GM19239 (cell line): ENCODE measurements at regions not wholly inside any gene's neighbourhood (a gene's known extent, or its start where the extent isn't known, plus 50 kb on each side); places are given as distances from the start of the nearest gene placed in this dataset.
"Not testable (repeated sequence)": the region's sequence is repeated elsewhere in the genome, so short reads cannot be mapped to it uniquely, and the experiment has no call there.

ENCODE experiments used
- DNase-seq: peaks from one replicate; pipeline ENCODE4 v3.0.0; 2011; ENCODE audit warnings: low spot score; ENCODE audit not compliant: insufficient read length
- FAIRE-seq: peaks from 2 replicates; lab custom pipeline; 2011; peaks lifted over from hg19 to GRCh38; lab: Jason Lieb, UNC

DNA sequence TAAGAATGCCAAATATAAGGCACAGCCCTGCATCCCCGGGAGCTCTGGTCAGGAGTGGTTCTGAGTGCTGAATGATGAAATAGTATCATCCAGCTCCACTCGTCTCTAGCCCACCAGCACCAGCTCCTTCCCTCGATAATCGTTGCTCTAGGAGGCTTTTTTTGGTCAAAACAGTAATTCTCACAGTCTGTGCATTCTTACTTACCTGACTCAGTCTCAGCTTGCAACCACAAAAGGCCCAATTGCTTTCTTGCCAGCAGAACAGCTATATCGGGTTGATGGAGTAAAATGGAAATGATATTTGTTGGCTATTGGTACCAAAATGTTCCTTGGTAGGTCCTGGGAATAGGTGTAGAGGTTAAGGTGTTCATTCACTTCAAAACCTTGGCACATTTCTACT, 94.8 kb downstream of the BMP4 start:
- no peak for FAIRE-seq
- DNase-seq: no peak

DNA sequence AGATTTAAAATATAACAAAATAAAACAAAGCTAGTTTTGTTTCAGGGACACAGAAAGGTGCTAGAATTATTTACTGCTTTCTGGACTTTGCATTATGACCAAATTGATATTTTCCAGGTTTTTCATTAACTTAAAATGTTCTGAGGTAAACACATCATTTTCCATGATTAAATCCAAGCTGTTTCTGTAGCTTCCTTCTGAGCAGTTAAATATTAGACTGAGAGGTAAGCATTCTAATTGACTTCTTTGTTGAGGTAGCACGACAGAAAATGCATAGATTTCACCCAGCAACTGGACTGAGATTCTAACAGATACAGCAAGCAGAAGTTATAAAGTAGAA, 98.3 kb downstream of the BMP4 start:
- no peak for DNase-seq
- FAIRE-seq: no peak

DNA sequence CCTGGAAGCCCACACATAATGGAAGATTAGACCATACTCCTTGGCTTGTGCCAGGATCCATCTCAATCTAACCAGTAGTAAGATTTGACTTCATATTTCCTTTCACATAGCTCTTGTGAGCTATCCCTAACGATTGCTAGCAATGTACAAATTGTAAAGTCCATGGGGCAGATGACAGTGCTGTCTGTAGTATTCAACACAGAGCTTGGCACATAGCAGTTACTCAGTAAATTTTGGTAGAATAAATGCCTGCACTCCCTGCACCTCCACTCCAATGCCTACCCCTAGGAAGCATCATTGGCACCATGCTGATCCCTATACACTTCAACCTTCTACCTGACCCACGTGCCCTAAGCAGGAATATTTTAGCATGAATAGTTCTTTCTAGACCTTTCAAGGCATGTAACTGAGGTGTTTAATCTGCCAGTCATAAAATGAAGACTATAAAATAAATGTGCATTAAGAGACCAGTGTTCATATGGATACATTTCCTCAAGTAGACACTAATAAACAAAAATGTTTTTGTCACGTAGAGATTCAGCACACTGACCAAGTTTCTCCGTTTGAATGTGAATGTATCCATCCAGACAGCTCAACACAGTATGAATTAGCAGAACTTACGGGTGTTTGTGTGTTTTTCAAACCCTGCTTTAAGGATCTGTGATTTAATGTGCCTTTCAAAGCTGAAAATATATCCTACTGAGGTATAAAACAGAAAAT, 98.8 kb downstream of the BMP4 start:
- DNase-seq (no peak), FAIRE-seq (no peak)

DNA sequence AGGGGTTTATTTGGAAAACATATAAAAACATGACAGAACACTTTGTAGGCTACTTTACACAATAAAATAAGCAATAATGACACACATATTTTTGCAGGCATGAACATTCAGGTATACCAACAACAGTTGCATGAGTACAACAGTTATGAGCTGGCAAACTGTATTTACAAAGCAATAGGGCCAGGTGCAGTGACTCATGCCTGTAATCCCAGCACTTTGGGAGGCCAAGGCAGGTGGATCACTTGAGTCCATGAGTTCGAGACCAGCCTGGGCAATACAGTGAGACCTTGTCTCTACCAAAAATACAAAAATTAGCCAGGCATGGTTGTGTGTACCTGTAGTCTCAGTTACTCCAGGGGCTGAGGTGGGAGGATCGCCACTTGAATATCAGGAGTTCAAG, 101.1 kb downstream of the BMP4 start:
- FAIRE-seq (no peak), DNase-seq (no peak)

DNA sequence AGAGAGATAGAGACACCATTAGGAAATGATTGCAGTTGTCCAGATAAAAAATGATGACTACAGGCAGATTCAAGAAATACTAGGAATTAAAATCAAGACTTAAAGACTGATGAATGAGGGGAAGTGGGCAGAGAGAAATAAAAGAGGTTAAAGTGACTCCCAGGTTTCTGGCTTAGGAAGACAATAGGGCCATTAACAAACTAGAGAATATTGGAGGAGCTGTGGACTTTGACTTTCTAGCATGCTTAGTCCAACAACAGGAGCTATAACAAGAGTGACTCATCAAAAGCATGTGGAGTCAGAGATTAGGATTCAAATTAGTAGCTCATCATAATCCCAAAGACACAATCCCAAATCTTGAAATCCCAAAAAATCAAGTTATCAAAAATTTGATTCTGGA, 101.5 kb downstream of the BMP4 start:
- no peak for DNase-seq
- FAIRE-seq: no peak

DNA sequence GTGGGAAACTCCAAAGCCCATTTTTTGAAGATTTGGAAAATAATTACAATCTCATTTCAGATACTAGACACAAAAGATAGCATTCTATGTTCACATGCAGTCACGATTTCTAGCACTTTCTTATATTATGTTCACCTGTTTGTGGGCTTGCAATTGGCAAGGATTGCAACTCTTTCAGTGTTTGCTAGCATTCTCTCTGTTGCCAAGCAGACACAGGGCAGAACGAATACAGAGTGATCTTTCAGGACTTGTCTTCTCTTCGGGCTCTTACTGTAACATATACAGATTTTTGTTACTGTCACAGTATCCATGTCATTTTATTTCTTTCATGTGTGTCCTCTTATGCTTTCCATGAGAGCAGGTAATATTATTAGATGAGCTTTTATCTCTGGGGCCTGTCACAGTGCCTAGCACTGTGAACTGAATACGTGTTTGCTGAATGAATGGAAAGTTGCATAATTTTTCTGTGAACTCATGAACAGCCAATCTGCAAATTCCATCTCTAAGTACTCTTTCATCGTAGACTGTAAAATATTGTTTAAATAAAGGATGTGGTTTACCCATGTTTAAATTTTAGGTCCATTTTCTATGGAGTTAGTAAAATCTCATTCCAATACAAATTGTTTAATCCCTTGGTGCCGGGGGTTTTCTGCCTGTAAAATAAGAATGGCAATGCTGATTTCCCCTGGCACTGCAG, 105.1 kb downstream of the BMP4 start:
- no peak for FAIRE-seq
- DNase-seq: no peak

DNA sequence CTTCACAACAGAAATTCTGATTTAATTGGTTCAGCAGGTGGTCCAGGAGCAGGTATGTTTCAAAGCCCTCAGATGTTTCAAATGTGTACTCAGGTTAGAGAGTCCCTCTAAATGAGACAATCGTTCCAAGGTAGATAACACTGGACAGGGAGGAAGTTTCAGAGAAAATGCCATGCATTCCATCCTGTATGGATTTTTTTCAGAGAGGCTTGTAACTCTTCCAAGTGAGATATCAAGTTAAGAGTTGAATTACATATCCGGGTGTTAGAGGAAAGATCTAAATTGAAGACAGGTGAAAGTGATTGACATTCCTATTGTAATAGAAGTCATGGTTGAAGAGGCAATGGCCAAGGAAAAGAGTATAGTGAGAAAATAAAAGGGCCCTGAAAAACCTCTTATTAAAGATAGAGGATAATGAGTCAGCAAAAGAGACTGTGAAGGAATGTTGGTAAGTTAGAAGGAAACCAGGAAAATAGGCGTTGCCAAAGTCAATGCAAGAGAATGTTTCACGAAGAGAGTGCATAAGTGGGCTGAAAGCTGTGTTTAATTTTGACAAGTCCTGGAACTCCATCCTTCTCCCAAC, 105.8 kb downstream of the BMP4 start:
- DNase-seq (no peak), FAIRE-seq (no peak)

DNA sequence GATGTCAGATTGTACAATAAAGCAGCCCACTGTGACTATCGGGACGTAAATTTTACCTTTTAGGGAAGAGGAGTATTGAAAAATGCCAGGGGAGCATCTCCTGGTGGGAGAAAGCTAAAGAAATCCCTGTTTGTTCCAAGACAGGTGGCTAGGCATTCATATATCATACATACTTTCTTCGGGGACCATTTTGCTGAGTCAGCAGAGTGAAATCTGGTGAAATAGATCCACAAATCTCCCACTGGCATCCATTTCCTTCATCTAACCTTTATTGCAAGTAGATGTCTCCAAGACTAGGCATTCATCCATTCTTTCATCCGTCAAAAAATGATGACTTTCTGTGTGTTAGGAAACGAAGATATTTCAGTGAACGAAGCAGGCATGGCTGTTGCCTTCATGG, 107.1 kb downstream of the BMP4 start:
- DNase-seq: no peak
- no peak for FAIRE-seq

DNA sequence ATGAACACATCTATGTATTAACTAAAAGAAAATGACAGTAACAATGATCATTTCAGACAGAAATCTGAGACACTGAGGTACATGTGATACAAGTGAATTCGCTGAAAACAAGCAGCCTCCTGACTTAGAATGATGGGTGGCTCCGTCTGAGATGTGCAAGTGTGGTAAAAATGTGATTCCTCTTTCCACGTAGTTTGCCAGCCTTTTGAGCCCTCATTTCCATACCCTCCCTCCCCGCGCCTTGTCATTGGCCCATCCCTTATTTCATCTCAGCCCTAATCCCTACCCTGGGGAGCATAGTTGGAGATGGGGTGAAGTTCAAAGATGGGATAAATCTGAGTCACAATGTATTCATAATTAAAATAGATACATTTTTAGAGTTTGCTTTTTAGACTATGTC, 107.8 kb downstream of the BMP4 start:
- DNase-seq (no peak), FAIRE-seq (no peak)

DNA sequence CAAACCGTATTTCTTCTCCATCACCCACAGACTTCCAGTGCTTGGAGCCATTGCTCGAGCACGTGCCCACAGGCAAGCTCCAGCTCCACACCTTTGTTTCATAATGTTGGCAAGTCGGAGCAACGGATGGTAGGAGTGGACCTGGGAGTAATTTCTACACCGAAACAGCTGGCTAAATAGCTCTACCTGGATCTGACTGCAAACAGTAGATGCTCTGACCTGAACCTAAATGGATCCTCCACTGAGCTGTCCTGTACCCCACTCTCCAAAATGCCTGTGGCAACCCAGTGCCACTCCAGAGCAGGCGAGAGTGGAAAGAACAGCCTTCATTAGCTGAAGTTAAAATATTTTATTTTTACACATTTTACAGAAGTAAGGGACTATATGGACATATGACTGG, 108.7 kb downstream of the BMP4 start:
- no peak for FAIRE-seq
- no peak for DNase-seq

DNA sequence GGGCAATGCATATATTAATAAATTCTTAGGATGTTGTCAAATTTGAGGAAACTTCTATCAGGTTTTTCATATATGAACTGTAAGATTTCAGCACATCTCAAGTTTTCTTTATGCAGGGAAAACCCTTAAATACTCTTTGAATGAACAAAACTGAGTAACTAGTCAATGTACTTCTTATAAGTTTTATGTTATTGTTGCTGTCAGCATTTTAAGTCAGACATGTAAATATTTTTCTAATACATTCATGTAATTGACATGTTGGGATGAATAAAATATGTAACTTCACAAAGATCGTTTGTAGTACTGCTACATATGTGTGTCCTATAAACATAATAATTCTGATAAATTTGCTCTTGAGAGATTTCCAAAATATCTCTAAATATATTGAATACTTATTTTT, 109.6 kb downstream of the BMP4 start:
- FAIRE-seq (no peak), DNase-seq (no peak)

DNA sequence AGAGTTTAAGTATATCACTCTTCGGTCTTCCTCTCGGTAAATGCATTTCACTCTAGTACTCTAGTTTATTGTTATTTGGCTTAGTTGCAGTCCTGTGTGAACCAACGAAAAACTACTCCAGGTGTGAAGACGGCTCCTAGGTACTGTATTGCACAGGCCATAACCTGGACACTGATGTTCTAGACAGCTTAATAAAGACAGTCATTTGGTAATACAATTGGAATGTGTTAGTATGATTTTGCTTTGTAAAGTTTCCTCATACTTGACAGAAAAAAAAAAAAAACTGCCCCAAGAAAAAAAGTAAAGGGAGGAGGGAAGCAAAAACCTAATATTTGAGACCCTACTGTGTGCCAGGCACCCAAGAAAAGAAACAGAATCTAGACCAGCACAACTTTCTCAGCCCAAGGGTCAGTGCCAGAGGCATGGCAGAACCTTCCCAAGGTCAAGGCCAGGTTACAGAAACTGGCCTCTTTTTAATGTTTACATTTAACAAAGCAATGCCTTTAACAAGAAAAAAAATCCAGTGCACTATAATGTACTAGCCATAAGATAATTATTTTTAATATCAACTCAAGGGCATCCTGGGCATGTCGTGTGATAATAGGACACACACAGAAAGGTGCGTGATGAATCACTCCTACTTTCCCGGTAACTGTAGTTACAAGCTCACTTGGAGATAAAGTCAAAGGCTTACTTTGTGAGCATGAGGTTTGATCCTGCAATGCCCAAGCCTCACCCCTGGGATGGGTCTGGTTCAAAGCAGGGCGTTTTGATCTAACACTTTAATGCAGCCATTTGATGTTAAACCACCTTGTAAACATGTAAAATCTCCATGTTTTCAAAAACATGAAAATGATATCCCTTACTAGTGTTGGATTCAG, 110.6 kb downstream of the BMP4 start:
- DNase-seq (no peak), FAIRE-seq (no peak)

DNA sequence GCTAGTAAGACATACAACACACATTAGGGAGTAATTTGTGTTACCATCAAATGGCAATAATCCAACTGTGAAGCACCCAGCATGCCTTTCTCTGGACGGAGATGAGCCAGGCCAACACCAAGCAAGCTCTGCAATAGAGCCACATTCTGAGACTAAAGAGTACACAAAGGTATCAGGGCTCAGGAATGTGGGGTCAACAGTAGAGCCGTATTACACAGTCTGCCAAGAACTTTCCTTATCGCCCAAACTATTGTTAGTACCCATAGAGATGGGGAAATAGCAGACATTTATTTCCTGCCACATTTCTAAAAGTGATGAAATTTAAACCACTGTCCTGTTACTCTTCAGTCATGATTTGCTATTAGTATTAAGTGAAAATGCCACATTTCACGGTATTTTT, 113.7 kb downstream of the BMP4 start:
- DNase-seq (no peak), FAIRE-seq (no peak)

DNA sequence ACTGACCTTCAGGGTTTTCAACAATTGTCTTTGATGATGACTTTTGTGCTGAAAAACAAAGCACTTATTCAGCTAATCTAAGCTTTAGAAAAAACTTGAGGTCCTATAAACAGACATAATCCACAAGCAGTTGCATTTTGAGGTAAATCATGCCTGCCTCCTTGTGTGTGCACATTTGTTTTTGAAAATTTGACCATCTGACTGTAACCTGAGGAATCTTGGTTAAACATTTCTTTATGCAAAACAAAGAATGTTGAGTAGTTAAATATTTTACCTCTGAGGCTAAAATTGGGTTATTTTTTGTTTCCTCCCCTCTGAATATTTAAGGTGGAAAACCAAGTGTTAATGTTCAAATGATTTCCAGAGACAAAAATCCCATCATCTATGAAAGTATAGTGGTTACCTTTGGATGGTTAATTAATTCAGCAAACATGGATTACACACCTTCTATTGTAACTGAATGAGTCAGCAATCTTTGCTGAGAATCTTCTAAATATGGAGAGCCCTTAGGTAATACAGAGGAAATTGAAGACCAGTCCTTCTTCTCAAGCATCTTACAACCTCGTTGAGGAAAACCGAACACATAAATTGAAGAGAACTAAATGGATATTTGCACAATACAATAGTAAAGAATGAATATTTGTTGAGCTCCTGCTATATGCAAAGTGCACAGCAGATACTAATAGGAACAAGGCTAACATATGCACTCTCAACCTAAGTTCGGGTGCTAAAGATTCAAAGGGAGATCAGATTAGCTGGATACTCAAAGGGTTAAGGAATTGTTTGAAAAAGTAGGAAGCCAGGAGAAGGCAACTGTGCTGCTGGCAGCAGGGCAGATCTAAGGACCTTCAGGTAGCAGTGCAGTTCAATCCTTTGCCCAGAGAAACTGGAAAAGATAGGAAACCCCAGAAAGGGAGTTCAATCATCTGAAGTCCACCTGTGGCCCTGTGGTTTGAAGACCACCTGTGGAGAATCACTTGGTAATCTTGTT, 115.2 kb downstream of the BMP4 start:
- FAIRE-seq (no peak), DNase-seq (no peak)

DNA sequence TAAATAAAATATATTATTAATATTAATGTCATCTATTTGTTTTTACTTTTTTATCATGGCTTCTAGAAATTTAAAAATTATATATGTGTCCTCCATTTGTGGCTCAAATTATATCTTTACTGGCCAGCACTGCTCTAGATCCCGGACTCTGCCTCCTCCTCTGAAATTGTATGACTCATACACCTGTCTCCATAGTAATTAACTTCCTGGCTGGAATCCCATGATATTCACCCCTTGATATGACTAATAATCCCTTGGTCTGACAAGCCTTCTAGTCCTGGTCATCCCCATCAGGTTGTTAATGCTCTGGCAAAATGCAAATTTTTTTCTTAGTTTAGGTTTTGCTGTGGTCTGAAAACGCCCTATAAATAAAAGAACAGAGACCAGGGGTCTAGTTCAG, 116.2 kb downstream of the BMP4 start:
- FAIRE-seq: no peak
- DNase-seq: no peak

DNA sequence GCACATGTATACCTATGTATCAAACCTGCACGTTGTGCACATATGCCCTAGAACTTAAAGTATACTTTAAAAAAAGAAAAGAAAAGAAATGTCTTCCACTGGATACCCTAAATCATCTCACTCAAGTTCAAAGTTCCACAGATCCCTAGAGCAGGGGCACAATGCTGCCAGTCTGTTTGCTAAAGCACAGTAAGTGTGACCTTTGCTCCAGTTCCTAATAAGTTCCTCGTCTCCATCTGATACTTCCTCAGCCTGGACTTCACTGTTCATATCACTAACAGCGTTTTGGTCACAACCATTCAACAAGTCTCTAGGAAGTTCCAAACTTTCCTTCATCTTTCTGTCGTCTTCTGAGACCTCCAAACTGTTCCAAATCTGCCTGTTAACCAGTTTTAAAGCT, 118.3 kb downstream of the BMP4 start:
- no peak for DNase-seq
- FAIRE-seq: no peak

DNA sequence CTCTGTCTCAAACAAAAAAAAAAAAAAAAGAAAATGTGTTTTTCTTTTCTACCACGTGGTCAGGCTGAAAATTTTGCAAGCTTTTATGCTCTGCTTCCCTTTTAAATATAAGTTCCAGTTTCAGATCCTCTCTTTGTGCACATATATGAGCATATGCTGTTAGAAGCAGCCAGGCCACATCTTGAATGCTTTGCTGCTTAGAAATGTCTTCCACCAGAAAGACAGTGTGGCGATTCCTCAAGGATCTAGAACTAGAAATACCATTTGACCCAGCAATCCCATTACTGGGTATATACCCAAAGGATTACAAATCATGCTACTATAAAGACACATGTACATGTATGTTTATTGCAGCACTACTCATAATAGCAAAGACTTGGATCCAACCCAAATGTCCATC, 119.0 kb downstream of the BMP4 start:
- not testable (repeated sequence) for FAIRE-seq, DNase-seq

DNA sequence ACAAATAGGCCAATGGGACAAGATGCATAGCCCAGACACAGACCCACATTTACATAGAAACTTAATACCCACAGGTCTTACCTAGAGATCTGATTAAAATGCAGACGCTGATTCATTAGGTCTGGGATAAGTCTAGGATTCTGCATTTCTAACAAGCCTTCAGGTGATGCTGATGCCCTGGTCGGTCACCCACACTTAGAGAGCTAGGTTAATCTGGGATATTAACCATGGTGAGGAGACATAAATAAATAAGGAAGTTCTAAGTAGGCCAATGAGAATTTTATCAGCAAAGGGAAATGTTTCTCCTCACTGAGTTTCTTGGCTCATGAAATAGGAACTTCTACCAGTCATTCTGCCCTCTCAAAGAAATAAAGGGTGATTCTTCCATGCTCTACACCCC, 120.1 kb downstream of the BMP4 start:
- DNase-seq (no peak), FAIRE-seq (no peak)

DNA sequence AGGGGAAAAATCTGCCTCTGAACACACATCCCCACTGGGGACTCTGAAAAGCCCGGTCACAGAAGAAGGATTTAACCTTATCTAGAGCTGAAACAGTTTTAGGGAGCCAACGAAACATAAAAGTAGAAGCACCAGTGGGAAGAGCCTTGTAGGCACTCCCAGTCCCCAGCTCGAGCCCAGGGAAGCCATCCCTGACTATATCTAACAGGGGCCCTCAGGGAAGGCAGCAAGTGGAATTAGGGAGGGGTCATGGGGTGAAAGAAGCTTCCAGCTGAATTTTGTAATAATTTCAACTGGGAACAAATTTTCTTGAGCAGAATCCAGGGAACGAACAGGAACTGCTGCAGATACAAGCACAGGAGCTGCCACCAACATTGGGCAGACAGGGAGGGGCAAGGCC, 127.8 kb downstream of the BMP4 start:
- no peak for DNase-seq
- FAIRE-seq: no peak

DNA sequence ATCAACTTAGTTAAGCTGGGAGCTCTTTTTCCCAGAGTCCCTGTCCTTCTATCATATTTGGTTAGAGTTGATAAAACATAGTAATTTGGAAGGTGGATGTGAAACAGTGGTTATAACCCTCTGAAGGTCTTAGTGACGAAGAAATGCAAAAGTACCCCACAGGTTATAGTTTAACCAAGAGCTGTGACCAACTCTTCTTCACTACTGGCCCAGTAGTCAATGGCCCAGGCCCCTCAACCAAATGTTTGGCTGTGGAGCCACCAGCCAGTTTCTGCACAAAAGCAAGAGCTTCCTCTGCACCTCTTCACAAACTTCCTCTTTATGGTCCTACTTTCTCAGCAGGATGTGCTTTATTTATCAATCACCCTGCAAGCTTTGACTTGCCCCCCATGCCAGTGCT, 132.6 kb downstream of the BMP4 start:
- DNase-seq: peak; percentile 8
- peak; percentile 54 for FAIRE-seq
